HG03103 (cell line): ENCODE measurements at regions not wholly inside any gene's neighbourhood (a gene's known extent, or its start where the extent isn't known, plus 50 kb on each side); places are given as distances from the start of the nearest gene placed in this dataset.
A peak's percentile ranks its signal among the peaks of the same experiment; 100 is the strongest.

Experiments
- ATAC-seq: cut with Tn5 transposase; IDR thresholded peaks from one replicate; pipeline ENCODE4 v1.9.1; 2021; ENCODE audit warnings: low read depth; ENCODE audit not compliant: unreplicated experiment

DNA sequence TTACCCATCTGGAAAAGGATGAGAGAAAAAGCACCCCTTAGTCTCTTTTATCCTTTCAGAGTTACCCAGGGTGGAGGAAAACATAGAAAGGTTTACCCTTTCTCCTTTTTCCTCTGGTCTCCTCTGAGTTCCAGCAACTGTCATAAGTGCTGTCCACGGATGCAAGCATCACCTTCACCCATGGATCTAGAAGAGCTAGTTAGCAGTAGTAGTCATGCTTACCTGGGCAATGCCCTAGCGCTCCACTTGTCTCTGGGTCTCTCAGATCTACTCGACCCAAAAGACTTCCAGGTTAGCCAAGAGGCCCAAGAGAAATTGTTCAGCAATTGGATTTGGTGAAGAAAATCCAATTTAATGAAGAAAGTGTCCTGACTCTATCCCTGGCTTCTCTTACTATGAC is 656.2 kb upstream of the PTPRD start:
- ATAC-seq, result no peak

DNA sequence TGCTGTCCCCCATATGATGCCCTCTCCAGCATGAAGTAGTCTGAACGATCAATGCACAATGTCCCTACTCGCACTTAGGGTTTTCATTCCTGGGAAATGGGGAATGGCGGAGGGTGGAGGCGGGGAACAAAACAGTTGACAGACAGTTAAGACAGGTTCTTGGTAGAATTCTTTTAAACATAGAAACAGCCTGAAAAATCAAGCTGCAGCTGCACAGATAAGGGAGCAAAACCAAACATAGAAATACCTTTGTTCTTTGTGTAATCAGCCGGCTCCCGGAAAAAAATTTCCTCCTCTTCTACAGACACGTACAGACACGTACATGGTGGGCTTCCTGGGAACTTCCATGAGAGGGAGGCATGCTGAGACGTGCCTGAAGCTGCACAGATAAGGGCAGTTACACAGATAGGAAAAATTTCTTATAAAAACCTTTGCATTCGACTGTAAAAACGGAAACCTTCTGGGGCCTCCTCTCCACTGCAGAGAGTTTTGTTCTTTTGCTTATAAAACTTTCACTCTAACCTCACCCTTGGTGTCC is 662.4 kb upstream of the PTPRD start:
- no peak for ATAC-seq

DNA sequence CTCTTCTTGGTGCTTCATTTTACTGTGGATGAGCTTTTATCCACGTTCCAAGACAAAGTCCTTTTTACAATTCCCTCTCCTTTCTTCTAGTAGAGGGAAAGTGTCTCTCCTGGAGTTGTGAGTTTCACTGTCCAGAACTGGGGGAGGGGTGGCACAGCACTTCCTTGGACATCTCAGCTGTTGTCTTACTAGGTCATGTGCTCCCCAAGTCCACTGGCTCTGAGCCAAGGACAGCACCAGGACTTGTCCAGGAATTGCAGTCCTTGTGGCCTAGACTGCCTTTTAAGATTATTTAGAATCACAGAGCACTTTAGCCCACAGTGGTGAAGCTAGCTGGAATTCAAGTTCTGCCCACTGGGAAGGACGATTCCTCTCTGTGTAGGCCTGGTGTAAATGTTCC is 700.2 kb upstream of the PTPRD start:
- ATAC-seq, result no peak

DNA sequence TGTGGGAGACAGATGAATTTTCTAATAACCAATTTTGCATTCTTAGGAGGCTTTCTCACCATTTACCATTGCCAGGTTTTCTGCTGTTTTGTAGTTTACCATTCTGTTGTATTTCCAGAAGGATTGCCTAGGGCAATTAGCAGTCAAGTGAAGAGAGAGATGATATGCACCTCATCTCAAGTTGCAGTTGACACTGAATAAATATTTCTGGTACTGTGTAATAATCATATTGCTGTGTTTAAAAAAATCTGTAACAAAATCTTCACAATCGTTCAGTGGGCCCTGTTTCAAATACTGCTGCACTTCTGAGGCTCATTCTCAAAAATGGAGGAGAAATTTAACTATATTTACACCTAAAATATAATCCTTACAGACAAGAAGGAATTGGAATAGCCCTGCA is 706.1 kb upstream of the PTPRD start:
- ATAC-seq, result no peak

DNA sequence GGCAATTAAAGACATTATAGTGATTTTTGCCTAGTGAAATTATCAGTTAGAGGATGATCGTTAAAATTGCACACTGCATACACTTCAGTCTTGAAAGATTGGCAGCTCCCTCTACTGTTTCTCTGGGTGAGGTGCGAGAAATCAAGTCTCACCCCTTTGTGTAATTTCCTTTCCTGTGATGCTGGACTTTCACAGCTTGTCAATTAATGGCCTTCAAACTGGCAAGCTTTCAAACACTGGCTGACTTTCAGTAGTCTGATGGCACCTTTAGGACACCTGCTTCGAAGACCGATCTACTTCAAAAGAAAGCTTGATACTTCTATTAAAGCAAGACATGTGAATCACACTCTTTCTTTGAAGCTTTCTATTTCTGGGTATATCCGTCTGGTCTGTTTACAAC is 706.7 kb upstream of the PTPRD start:
- no peak for ATAC-seq

DNA sequence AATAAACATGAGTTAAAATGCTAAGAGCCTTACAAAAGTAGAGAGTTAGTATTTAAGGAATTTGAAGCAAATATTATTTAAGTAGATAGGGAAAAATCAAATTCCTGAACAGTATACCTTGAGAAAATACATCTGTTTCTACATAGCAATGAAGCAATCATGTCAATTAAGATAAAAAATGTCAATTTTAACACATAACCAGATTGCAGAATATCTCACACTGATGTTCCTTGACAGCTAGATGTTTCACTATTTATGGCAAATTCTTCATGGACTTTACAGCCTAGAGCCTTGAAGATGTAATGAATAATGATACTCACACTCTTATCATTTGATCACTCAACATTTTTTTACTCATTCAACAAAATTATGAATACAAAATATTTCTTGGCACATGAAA is 708.2 kb upstream of the PTPRD start:
- ATAC-seq, result no peak

DNA sequence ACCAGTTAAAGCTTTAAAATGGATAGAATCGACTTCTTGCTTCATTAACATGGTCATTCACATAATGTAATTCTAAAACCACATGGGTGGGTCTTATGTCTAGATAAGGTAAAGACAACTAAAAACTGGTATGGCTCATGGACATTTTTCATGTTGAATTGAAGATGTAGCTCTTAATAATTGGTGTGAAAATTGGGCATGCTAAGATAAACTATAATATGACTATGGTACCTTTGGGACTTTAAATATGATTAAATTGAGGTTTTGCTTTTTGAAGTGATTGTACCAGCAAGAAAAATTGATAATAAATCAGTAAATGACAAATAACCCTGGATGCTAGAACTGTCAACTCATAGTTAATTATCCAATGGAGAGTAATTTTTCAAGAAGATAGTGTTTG is 710.7 kb upstream of the PTPRD start:
- no peak for ATAC-seq

DNA sequence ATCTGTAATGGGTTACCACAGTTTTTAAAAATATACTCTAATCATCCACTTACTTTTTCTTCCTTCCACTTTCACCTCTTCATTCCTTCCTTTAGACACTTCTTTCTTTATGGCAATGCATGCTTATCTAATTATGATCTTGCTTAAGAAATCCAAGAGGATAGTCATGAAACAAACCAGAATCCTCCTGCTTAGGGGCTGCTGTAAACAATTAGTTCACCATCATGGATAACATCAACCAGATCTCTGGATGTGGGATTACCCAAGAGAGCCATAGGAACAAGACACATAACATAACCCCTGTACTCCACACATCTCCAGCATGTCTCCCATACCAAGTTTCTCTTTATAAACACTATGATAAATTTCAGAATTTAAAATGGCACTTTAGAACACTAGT is 713.4 kb upstream of the PTPRD start:
- ATAC-seq, result no peak

DNA sequence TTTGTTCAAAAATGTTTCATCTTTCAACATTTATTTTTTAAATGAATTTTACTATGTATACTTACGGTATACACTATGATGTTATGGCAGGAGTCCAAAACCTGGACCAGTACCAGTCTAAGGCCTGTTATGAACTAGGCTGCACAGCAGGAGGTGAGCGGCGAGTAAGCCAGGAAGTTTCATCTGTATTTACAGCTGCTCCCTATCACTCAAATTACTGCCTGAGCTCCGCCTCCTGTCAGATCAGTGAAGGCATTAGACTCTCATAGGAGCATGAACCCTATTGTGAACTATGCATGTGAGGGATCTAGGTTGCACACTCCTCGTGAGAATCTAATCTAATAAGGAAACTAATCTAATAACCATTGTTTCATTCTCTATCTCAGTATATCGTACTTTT is 715.5 kb upstream of the PTPRD start:
- no peak for ATAC-seq

DNA sequence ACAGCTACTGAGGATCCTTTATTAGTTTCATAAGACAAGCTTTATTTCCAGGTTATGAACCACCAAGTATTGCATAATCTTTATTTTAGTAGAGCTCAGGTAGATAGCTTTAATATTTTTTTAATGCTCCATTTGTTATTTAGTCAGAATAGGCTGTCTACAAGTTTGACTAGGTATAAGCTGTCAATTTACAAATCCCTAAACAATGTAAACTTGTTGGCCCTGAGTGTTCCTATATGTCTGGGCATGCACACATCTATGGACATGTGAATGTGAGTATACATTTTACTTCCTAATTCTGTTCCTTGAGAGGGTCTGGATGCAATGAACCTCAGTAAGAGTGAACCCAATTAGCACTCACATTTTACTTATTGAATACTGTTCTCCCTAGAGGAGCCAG is 722.2 kb upstream of the PTPRD start:
- ATAC-seq, result no peak

DNA sequence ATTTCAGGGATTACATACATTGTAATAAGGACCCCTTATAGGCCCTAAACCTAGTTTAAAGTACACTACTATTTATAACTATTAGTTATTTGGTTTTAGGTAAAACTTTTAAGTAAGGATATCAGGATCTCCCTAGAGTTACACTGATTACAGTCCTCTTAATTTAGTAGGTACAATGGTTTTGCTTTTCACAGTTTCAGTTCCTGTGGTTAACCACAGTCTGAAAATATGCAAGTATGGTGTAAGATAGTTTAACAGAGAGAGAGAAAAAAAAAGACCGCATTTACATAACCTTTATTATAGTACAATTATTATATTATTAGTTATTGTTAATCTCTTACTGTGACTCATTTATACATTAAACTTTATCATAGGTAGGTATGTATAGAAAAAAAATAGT is 725.3 kb upstream of the PTPRD start:
- peak; percentile 76 for ATAC-seq

DNA sequence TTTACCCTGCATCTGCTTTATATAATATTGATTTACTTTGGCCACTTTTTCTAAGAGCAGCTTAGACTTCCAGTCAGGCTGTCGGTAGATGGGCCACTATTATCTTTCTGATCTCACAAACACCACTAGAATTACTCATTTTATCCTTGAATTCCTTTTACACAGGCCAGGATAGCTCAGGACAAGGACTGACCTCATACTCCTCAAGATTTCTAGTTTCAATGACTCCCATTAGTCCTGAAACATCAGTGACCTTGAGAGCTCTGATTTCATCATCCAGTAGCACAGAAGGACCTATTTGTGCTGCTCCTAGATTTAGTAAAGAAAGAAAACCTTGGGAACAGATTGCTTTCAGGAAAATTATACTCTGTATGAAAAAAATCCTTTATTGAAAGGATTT is 727.9 kb upstream of the PTPRD start:
- no peak for ATAC-seq

DNA sequence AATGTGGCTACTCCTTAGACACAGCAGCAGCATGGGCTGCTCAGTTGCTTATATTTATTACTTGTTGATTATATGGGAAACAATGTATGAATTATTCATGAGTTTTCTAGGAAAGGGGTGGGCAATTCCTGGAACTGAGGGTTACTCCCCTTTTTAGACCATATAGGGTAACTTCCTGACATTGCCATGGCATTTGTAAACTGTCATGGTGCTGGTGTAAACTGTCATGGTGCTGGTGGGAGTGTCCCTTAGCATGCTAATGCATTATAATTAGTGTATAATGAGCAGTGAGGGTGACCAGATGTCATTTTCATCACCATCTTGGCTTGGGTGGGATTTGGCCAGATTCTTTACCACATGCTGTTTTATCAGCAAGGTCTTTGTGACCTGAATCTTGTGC is 734.6 kb upstream of the PTPRD start:
- ATAC-seq, result no peak

DNA sequence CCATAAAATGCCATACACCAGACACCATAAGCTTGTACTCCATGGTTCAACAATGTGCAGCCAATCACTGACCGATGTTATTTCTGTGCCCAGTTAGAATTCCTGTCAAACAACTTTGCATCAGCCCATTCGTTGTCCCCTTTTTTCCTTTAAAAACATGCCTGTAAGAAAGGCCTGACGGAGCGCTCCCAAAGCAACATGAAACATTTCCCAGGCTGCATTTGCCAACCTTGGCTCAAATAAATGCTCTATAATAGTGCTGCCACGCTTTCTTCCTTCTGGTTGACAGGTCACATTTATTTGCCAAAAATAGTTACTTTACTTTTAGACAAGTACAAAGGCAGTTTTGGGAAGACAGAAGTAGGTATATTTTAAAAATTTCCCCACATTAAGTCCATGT is 735.6 kb upstream of the PTPRD start:
- no peak for ATAC-seq

DNA sequence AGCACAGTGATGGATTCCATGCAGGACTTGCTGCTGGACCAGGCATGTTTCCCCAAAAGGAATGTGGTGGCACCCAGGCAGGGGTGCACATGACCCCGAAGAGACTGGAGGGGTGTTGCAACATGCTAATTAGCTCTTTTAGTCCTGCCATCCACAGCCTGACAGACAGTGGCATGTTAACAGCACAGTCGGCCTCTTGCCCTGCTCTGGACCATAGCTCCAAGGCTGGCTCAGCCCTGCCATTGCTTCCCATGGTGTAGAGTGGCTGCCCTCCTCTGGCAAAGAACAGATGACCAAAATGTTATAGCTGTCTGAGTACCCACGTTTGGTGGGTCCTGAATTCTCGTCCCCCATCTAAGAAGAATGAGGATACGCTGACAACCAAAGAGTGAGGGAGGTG is 736.4 kb upstream of the PTPRD start:
- ATAC-seq, result no peak

DNA sequence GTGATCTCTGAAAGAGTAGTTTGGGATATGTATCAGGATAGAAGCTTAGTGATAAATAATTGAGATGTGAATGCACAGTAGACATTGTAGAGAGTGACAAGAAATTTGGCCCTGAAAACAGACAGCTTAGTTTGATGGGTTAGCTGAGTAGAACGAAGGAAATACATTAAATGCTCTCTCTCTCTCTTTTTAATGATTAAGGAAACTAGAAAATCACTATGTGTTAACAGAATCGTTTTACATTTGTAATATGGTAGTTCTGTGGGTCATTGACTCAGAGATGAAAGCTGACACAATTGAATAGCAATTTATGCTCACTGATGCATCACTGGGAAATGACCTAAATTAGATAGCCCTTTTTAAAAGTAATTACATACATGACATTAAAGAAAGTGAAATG is 739.8 kb upstream of the PTPRD start:
- no peak for ATAC-seq

DNA sequence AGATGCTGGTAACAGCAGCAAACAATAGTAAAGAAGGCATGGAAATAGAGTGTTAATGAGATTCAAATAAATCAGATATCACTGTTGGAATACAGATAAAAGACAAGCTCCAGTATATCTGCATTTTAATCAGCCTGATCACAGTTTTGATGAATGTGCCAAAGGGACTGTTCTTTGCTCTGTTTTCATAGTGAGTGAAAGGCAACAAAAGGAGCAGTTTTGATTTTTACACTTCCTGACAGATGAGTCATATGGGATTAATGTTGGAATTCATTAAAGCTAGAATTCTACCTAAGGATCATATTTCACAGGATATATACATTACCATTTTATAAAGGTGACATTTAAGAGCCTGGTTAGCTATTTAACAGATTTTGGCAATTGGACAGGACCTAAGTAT is 743.3 kb upstream of the PTPRD start:
- ATAC-seq, result no peak

DNA sequence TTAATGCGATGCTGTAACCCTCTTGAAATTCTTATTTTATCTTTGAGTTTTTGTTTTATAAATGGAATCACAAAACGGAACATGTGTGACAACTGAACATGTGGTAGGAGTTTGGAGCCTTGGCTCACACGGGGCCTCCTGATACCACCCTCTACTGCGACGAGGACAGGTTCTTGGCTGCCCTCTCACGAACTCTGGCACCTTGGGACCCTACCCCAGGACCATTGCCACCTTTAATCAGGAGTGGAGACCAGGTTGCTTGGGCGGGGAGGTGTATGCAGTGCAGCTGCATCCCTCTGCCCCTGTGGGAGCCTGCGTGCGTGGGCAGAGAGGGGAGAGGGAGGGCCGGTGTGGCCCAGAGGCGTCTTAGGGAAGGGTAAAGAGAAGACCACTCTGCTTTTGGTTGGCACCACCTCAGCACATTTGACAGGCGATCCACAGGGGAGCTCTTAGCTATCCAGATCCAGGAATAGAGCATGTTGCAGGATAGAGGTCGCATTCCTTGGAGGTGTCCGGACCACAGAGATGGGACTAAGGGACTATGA is 753.9 kb upstream of the PTPRD start:
- no peak for ATAC-seq

DNA sequence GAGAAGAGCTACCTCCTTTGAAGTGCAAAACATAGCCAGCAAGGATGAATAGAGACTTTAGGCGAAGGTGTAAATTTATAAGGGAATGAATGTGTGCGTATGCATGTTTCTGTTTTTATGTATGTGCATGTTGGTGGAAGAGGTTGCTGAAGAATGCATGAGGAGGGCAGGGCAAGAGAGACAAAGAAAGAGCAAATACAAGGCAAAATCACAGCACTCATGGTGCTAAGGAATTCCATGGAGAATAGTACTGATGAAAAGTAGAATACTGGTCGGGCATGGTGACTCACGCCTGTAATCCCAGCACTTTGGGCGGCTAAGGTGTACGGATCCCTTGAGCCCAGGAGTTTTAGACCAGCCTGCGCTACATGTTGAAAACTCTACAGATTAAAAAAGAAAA is 762.1 kb upstream of the PTPRD start:
- no peak for ATAC-seq

DNA sequence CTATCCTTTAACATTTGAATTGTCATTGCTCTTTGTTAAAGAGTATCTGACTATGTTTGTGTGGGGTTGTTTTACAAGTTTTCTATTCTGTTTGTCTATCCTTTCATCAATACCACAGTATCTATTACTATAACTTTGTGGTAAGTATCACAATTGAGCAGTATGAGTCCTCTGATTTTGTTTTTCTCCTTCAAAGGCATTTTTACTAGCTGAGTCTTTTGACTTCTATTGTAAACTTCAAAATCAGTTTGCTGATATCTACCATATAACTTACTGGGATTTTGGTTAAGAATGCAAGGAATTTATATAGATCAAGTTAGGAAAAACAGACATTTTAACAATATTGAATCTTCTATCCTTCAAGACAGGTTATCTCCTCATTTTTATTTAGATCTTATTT is 789.8 kb upstream of the PTPRD start:
- ATAC-seq, result no peak

DNA sequence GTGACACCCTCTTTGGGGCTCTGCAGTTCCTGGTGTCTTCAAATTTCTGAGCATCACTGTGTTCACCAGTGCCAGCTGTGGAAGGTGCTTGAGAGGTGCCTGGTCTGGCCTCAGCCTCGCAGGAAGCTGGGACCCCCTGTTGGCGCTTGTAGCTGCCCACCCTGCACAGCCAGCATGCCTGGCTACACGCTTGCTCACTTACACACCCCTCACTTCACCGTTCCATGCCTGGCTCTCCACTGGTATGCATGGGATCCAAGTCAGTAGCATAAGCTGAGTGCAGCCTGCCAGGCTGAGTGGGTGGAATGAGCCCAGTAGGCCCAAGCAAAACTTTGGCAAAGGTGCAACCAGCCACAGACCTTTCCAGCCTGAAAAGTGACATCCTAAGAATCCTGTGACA is 801.4 kb upstream of the PTPRD start:
- no peak for ATAC-seq

DNA sequence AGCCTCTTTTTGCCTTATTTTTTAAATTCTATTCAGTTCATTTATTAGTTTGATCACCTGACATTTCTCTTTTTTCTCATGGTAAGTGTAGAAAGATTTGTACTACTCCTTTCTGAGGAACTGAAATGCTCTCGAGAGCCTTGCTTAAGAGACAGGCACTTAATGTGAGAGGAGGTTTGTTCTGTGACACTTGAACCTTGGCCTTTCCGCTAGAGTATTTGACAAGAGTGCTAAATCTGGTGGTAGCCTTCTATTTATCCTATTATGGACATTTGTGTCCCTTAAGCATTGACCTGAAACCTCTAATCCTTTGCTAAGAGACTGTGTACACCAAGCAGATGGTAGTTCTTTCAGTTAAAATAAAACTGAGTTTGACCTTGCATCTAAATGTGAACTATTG is 805.0 kb upstream of the PTPRD start:
- no peak for ATAC-seq

DNA sequence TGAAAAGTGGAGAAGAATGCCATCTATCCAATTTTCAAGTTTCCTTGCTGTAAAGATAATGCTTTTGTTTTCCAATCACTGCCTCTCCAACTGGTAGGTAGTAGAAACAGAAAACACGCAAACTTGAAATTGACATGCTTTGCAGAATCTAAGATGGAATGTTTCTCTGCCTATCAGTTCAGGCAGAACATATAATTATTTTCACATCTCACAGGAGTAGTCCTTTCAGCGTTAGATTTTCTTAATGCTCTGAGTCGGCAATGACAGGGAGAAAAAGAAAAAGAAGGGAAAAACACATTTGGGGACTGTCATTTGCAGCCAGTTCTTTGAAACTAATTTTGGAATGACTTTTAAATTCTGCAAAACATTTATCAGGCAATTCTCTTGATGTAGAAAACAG is 818.7 kb upstream of the PTPRD start:
- ATAC-seq, result no peak
